HG03439 (cell line): ENCODE measurements at regions not wholly inside any gene's neighbourhood (a gene's known extent, or its start where the extent isn't known, plus 50 kb on each side); places are given as distances from the start of the nearest gene placed in this dataset.
"Not testable (repeated sequence)": the region's sequence is repeated elsewhere in the genome, so short reads cannot be mapped to it uniquely, and the experiment has no call there.

ENCODE experiments used
- ATAC-seq: cut with Tn5 transposase; IDR thresholded peaks from one replicate; pipeline ENCODE4 v1.9.1; 2021; ENCODE audit warnings: mild to moderate bottlenecking, moderate library complexity; ENCODE audit not compliant: unreplicated experiment

DNA sequence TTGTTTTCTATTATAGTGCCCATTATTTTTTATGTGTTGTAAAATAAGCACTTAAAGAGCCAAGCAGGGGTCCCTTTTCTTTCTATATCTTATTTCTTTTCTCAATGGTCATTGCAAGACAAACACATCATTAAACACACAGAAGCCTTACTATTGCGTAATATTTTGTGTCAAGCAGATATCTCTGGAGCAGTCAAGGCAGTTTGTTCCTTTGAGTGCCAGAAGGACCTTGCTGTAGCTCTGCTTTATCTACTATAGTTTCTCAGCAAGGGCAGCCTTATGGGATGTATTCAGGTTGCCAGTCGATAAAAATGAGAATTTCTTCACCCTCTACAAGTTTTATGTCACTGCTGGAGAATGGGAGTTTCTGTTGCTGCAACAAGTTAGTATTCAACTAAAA, 319.3 kb downstream of the TDRD3 start:
- no peak for ATAC-seq

DNA sequence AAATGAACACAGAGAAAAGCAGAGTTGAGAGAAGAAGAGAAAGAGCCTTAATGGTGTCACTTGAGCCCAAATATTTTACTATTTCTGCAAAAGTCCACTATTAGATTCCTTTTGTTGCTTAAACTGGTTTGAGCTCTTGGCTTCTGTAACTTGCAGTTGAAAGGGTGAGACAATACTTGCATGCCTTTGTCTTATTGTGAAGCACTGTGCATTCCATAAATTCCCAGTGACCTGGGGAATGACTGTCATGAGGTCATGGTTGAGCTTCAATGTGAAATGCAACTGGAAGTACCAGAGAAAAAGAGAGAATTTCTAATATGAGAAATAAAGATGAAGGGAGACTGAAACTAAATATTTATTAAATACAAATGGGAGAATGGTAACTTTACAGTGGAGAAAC, 310.9 kb downstream of the TDRD3 start:
- no peak for ATAC-seq

DNA sequence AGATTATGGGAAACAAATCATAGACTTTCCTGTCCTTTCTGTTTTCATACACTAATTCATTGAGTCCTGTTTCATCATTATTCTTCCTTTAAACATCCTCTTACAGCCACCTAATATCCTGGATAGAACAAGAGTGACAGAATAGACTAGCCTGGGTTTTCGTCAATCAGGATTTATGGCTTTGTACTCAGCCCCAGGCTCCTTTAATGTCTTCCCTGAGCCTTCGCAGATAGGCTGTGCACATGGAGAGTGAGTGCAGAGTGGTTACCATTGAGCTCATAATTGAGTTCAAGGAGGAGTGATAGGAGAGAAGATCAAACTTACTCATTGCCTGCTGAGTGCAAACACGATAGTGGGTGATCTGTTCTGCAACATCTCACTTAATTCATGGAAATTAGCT, 304.9 kb downstream of the TDRD3 start:
- no peak for ATAC-seq

DNA sequence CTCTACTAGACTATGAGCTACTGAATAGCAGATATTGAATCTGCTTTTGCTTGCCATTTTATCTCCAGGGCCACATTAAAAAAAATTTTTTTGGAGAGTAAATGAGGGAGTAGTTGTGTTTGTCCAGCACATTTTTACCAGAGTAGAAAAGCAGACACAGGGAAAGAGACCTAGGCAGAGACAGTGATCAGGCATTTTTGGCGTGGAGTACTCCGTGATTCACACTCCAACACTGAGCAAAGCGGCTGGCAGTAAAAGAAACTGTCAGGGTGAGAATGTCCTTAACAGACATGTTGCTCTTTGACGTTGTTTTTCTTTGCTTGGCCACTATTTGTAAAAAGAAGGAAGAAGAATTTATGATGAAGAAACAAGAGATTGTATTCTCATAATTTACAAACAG, 304.0 kb downstream of the TDRD3 start:
- no peak for ATAC-seq

DNA sequence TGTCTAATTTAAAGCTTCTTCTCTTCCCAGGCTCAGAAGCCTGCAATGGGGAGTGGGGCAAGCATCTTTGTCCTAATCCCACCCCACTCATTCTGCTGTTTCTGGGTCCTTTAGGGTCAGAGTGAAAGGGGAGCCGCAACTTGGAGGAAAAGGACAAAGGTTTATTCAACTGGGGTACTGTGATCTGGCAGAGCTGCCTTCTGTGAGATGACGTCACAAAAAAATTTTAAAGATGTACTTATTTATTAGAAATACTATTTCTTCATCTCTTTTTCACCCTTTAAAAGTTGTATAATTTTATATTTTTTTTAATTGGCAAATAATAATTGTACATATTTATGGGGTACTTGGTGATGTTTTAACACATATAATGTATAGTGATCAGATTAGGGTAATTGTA, 302.6 kb downstream of the TDRD3 start:
- ATAC-seq = no peak

DNA sequence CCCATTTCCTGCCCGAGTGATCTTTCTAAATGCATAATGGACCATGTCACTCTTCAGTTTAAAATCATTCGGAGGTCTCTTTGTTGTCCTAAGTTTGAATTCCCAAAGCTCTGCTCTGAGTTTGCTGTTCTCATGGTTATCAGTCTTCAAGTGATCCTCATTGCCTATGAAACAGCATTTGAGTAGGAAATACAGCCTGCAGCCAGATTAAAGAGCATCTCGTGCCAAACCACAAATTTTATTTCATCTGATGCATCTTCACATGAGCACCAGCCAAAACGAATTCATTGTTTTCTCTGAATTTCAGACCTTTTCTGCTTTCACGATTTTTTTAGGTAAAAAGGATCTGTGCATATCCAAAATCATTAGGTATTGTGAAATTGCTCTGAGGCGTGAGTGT, 299.6 kb downstream of the TDRD3 start:
- ATAC-seq = no peak

DNA sequence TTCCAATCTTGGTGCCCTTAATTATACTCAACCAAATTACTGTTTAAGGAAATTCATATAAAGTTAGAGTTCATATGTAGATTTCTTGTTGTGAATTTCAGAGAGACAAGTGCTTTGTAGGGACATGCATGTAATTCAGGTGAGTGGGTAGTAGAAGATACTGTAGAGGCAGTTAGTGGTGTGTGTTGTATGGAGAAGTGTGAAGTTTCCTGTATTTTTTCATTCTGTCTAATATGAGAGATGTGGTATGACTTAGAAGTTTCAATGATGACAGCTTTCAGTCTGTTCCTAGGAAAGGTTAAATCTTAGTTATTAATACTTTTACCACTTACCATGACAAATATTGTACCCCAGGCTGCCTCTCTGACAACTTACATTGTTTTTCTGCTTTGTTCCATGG, 294.2 kb downstream of the TDRD3 start:
- ATAC-seq = no peak

DNA sequence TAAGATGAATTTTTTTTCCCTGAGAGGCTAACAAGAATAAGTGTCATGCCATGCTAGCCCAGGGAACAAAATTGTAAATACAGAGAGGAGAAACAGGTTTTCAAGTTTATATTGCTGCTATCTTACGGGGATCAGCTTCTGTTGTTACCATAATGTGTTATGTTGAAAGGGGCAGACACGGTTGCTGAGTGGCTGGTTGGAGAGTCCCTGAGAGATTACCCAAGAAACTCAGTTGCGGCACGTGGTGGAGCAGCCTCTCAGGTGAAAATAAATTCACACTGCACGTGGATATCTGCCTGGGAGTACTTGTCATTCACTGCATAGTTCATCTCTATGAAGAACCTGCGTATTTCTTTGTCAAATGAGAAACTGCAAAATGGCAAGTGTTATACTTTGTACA, 293.6 kb downstream of the TDRD3 start:
- ATAC-seq = no peak

DNA sequence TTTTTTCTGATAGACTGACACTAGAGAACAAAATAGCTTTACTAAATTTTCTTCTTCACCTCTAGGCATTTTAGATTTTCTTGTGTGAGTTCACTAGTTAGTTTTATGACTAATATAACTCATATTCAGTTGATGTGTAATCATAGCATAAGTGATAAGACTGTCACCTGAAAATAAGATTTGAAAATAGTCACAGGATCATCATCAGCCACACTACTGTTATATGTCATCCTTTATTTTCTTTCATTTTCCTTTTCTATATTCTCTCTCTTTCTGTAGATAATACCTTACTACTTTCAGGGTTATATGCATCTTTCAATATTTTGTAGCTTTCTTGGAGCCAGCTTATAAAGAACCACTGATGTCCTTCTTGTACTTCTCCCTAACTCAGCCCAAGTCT, 292.6 kb downstream of the TDRD3 start:
- no peak for ATAC-seq

DNA sequence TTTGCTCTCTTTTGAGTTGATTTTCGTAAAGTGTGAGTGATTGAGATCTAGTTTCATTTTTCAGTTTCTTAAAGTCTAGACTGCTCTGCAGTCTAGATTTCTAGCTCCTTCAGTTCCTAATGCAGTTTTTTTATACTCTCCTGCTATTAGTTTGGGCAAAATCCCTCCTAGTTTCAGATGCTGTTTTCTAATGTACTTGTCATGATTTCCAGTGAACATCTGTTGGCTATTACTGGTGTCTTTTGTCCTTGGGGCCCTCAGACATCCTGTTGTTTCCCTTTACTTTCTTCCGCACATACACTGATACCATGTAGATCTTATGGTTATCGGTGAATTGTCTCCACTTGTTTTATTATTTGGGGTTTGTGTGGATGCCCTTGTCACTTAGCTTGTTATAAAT, 292.1 kb downstream of the TDRD3 start:
- ATAC-seq = no peak

DNA sequence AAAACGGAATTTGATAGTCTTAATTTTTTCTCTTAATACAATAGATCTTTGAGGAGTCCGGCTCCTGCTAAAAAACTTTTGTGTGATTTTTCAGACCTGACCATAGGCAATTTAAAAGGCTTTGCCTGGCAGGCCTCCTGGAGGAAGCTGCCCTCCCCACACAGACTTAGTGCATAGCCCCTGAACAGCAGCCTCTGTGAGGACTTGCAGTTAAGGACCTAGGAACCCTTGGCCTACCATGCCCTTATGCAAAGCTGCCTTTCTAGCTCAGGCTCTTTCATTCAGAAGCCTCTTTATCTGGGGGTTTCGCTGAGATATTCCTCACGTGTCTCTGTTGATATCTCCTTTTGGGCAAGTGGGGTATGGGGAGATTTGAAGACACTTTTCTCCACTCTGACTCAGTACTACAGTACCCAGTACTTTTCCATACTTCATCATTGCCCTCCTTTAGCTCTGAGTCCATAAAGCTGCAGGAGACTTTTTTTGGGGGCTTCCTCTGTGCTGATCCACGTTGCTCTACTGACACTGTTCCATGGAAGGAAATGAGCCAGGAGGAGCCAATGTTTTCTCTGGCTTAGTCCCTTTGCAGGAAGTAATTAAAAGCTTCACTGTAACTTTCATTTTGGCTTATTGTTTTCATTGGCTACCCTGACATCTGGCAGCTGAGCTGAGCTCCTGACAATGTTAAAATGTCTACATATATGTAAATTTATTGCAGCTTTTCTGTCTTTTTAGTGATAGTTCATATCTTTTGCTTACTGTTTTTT, 283.1 kb downstream of the TDRD3 start:
- ATAC-seq = no peak

DNA sequence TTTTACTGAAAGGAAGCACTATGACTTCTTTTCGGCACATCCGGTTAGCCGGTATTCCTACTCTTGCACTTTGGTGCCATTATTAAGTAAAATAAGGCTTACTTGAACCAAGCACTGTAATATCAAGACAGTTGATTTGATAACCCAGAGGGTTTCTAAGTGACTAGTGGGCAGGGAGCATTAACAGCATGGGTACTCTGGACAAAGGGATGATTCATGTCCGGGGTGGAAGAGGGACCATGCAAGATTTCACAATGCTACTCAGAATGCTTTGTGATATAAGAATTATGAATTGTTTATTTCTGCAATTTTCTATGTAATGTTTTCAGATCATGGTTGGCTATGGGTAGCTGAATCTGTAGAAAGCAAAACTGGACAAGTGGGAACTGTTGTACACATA, 282.1 kb downstream of the TDRD3 start:
- ATAC-seq = no peak

DNA sequence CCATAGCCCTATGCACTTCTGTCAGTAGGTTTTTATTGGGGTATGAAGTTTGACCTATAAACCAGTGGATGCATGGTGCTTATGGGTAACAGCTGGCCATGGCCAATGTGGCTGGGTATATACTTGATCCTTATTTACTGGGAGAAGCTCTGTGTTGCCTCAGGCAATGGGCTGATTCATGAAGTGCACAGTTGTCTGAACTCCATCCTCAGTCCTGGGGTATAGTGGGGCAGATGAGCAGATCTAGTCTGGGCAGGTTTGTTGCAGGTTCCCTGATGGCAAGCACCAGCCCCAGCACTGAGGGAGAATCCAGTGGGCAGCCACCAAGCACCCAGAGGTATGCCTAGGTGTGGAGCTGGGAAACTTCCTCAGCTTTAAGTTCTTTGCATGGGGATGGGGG, 274.4 kb downstream of the TDRD3 start:
- ATAC-seq = no peak

DNA sequence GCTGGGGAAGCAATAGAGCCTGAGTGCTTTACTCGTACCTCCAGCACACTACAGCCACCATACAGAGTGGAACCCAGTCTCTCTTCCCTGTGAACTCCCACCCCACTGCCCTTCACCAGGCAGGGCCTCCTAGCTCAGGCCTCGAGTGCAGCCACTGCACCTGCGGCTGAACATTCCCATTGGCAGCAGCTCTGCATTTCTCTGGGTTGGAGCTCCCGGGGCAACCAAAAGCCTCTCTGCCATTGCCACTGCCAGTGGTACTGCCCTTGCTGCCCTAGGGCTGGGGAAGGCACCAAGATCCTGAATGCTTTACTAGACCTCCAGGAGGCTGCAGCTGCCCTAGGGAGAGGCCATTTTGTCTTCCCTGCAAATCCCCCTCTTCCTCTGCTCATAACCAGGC, 266.8 kb downstream of the TDRD3 start:
- ATAC-seq = no peak

DNA sequence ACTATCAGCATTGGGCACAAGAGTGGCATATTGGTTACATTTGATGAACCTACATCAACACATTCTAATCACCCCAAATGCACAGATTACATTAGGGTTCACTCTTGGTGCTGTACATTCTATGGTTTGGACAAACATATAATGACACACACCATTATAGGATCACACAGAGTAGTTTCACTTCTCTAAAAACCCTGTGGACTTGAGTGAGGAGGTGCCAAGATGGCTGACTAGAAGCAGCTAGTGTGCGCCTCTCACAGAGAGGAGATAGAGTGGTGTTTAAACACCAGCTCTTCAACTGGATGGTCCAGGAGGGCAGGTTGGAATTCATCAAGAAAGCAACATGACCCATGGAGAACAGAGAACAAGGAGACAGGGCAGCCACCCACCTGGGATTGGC, 265.6 kb downstream of the TDRD3 start:
- no peak for ATAC-seq

DNA sequence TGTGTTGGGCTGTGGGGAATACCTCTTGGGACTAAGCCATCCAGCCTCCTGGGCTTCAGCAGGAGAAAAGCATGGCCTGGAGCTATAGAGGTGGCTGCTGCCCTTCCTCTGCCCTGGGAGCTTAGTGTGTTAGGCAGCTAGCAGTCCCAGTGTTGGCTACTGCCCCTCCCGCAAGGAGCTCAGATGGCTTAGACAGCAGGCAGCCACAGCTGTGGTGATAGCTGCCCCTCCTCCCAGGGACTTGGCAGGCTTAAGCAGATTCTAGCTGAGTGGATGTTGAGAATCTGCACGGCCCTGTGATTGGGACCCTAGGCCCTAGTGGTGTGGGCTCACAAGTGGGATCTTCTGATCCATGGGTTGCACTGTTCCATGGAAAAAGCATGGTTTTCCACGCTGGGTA, 264.5 kb downstream of the TDRD3 start:
- ATAC-seq = no peak

DNA sequence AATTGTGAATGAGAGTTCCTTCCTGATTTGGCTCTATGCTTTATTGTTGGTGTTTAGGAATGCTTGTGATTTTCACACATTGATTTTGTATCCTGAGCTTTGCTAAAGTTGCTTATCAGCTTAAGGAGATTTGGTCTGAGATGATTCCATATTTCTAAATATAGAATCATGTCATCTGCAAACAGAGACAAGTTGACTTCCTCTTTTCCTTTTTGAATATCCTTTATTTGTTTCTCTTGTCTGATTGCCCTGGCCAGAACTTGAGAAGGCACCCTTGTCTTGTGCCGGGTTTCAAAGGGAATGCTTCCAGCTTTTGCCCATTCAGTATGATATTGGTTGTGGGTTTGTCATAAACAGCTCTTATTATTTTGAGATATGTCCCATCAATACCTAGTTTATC, 260.6 kb downstream of the TDRD3 start:
- not testable (repeated sequence) for ATAC-seq

DNA sequence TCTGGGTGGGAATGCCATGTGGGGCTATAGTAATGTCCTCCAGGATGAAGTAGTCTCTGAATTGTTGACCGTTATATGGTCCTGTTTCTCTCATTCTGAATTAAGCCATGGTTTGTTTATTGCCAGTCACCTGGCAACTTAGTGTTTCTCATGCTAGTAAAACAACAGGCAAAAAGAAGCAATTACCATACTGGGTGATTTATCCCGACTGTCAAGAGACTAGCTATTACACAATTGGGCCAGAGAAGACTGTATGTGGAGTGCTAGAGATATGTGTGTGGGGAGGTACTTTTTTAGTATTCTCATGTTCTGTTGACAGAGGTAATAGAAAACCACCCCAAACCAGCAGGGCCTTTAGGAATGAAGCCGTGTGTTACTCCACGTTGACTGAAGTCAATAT, 258.2 kb downstream of the TDRD3 start:
- ATAC-seq = no peak

DNA sequence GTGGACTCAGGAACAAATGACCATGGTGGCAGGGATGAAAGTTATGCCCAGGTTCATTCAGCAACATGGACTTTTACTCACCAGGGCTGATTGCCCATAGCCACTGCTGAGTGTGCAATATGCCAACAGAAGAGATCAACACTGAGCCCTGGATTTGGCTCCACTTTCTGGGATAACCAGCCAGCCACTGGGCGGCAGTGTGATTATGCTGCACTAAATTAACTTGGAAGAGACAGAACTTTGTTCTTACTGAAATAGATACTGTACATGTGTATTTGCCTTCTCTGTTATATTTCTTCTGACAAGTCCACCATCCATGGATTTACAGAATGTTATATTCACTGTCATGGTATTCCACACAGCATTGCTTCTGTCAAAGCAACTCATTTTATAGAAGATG, 257.4 kb downstream of the TDRD3 start:
- no peak for ATAC-seq

DNA sequence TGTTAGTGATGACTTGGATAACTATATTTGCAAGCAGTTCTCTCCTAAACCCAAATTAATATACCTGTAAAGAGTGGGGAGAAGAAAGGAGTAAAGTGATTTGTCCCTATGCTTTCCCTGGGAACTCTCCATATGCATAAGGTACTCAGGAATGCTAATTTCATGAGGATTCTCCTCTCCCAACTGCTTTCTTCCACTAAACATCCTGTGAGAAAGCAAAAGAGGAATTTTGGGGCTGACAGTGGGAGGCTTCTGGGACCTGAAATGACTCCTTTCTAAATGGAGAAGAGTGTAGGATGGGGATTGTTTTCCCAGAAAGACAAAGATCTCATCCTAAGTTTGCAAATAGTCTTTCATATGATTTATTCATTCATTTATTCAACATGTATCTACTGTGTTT, 250.5 kb downstream of the TDRD3 start:
- ATAC-seq = no peak

DNA sequence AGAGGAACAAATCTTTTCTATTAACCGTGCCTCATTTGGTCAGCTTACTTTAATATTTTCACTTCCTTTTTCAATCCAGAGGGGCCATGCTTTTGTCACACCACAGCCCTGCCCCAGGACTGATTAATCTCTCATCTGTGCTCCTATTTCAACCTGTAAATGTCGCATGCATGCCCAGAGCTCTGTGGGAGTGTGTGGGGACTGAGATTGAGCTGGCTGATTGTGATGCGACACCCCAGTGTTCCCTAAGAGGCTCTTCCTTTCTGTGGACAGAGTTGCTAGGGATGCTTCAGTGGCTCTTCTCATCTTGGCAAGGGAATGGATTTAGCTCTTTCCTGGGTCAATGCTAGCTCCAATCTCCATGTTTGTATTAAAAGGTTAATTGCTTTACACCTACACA, 249.6 kb downstream of the TDRD3 start:
- no peak for ATAC-seq

DNA sequence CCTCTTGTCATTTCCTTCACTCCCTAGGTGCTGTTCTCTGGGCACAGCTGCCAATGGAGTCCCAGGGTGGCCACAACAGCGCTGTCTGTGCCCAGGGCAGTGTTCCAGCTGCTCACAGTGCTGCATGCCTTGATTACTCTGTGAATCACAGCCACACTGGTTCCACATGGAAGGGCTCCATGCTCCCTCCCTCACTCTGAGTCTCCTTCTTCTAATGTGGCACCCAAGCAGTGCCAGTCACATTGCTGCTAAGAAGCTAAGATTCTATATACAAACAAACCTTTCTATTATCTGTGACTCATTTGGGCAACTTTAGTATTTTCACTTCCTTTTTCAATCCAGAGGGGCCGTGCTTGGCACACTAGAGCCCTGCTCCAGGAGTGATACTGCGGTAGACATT, 248.7 kb downstream of the TDRD3 start:
- ATAC-seq = peak; percentile 54

DNA sequence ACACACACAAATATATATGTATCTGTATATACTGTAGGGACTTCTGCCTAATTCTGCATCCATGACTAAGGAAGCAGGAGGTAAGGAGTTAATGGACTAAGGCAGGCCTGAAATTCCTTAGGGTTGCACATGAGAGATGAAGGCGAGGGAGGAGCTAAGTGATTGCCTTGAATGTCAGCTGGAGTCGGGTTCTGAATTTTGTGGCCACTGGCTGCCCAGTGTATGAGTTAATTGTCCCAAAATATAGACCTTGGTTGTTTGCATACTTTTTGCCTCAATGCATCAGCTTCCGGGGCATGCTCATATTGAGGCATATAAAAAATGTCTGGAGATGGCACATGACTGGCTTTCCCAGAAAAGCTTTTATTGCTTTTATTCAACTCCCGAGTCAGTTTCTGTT, 245.5 kb downstream of the TDRD3 start:
- ATAC-seq = no peak
